ENCODE measurements at regions not wholly inside any gene's neighbourhood (a gene's known extent, or its start where the extent isn't known, plus 50 kb on each side); places are given as distances from the start of the nearest gene placed in this dataset.

DNA sequence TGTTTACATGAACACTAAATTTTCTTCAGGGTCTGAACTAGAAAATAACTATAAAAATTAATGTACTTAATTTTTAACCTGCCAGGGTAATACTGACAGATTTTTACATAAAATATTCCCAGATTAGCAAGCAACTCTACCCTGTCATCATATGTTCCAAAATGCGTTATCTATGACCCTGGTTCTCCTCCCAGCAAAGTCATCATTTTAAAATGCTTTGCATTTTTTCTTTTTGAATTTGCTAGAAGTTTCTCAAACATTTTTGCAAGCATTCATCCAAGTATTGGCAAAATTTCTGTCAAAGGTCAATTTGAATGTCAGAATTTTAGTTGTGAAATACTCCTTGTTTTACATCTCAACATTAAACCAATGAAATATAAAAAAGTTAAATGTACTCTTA, 144.5 kb upstream of the FTMT start:
- Histone ChIP-seq H3K36me3 (ENCODE audit: insufficient read depth, low read length) (no peaks in the 10 kb centered on the region), H3K4me1 (ENCODE audit: control insufficient read depth, insufficient read depth, low read length) (no peaks in the 10 kb centered on the region), H3K4me2 (ENCODE audit: low read length) (no peak overlapping the region), H3K9me3 (replicated peaks; ENCODE audit: low read length) (no peaks in the 10 kb centered on the region), H3K9ac (ENCODE audit: low read depth, low read length) (no peak overlapping the region), H3K27me3 (ENCODE audit: control insufficient read depth, insufficient read depth, low read length) (no peaks in the 10 kb centered on the region), H3K4me3 (ENCODE audit: low read length) (no peak overlapping the region)

DNA sequence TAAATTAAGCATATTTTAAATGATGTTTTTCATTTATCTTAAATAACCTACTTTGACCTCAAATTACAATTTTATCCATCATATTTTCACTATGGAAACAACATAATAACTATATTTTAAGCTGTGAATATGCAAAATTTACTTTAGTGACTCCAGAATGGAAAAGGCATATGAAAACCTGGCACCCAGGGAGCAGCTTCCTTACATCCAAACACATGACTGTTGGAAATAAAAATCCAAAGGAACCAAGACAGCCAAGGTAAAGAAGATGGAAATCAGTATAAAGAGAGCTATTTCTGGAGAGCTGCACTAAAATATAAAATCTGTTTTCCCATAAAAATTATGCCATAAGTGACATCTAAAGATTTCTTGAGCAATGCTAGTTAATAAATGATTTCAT, 140.3 kb upstream of the FTMT start:
- H3K4me3 ChIP-seq (ENCODE audit: low read length): no peak overlapping the region
- no peaks in the 10 kb centered on the region for H3K4me1 ChIP-seq (ENCODE audit: control insufficient read depth, insufficient read depth, low read length)
- no peaks in the 10 kb centered on the region for H3K27me3 ChIP-seq (ENCODE audit: control insufficient read depth, insufficient read depth, low read length)
- H3K9ac ChIP-seq (ENCODE audit: low read depth, low read length): no peak overlapping the region
- no peak overlapping the region for H3K4me2 ChIP-seq (ENCODE audit: low read length)
- H3K36me3 ChIP-seq (ENCODE audit: insufficient read depth, low read length): no peaks in the 10 kb centered on the region
- no peaks in the 10 kb centered on the region for H3K9me3 ChIP-seq (replicated peaks; ENCODE audit: low read length)

- H3K9me3 ChIP-seq (replicated peaks; ENCODE audit: low read length): no peaks in the 10 kb centered on the region
- H3K9ac ChIP-seq (ENCODE audit: low read depth, low read length): no peak overlapping the region
- no peaks in the 10 kb centered on the region for H3K27me3 ChIP-seq (ENCODE audit: control insufficient read depth, insufficient read depth, low read length)
- no peak overlapping the region for H3K4me3 ChIP-seq (ENCODE audit: low read length)
- H3K36me3 ChIP-seq (ENCODE audit: insufficient read depth, low read length): no peaks in the 10 kb centered on the region
- H3K4me1 ChIP-seq (ENCODE audit: control insufficient read depth, insufficient read depth, low read length): no peaks in the 10 kb centered on the region
- no peak overlapping the region for H3K4me2 ChIP-seq (ENCODE audit: low read length)
Observed at GRCh38 chr5:121719255-121719654, 132.4 kb upstream of the FTMT start.

DNA sequence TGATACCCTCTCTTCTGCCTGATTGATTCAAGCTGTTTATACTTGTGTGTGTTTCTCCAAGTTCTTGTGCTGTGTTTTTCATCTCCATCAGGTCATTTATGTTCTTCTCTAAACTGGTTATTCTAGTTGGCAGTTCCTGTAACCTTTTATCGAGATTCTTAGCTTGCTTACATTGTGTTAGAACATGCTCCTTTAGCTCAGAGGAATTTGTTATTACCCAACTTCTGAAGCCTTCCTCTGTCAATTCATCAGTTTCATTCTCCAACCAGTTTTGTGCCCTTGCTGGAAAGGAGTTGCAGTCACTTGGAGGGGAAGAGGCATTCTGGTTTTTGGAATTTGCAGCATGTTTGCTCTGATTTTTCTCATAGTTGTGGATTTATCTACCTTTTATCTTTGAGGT, 126.2 kb upstream of the FTMT start:
- H3K4me2 ChIP-seq (ENCODE audit: low read length): no peak overlapping the region
- no peaks in the 10 kb centered on the region for H3K36me3 ChIP-seq (ENCODE audit: insufficient read depth, low read length)
- no peaks in the 10 kb centered on the region for H3K9me3 ChIP-seq (replicated peaks; ENCODE audit: low read length)

DNA sequence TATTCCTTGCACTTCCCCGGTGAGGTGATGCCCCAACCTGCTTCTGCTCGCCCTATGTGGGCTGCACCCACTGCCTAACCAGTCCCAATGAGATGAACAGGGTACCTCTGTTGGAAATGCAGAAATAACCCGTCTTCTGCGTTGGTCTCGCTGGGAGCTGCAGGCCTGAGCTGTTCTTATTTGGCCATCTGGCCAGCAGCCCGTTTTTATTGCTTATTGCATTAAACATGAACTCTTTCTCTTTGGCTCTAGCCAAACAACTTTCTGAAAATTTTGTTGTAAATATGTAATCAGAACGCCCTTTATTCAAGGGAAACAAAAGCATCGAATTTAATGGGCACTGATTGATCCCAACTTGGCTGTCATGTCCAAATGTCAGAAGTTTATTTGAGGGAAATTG, 124.7 kb upstream of the FTMT start:
- no peak overlapping the region for H3K4me3 ChIP-seq (ENCODE audit: low read length)
- H3K4me2 ChIP-seq (ENCODE audit: low read length): no peak overlapping the region
- H3K4me1 ChIP-seq (ENCODE audit: control insufficient read depth, insufficient read depth, low read length): no peaks in the 10 kb centered on the region
- H3K9ac ChIP-seq (ENCODE audit: low read depth, low read length): no peak overlapping the region
- no peaks in the 10 kb centered on the region for H3K36me3 ChIP-seq (ENCODE audit: insufficient read depth, low read length)
- H3K9me3 ChIP-seq (replicated peaks; ENCODE audit: low read length): no peaks in the 10 kb centered on the region
- no peaks in the 10 kb centered on the region for H3K27me3 ChIP-seq (ENCODE audit: control insufficient read depth, insufficient read depth, low read length)

More for the DNA sequence above, 126.2 kb upstream of the FTMT start:
- Histone ChIP-seq H3K9ac (ENCODE audit: low read depth, low read length) (no peak overlapping the region), H3K4me1 (ENCODE audit: control insufficient read depth, insufficient read depth, low read length) (no peaks in the 10 kb centered on the region), H3K4me3 (ENCODE audit: low read length) (no peak overlapping the region), H3K27me3 (ENCODE audit: control insufficient read depth, insufficient read depth, low read length) (no peaks in the 10 kb centered on the region)

- no peak overlapping the region for H3K9ac ChIP-seq (ENCODE audit: low read depth, low read length)
- no peaks in the 10 kb centered on the region for H3K4me1 ChIP-seq (ENCODE audit: control insufficient read depth, insufficient read depth, low read length)
- no peaks in the 10 kb centered on the region for H3K27me3 ChIP-seq (ENCODE audit: control insufficient read depth, insufficient read depth, low read length)
- H3K4me2 ChIP-seq (ENCODE audit: low read length): no peak overlapping the region
- H3K36me3 ChIP-seq (ENCODE audit: insufficient read depth, low read length): no peaks in the 10 kb centered on the region
- no peak overlapping the region for H3K4me3 ChIP-seq (ENCODE audit: low read length)
- no peaks in the 10 kb centered on the region for H3K9me3 ChIP-seq (replicated peaks; ENCODE audit: low read length)
Observed at GRCh38 chr5:121731377-121731776, 120.3 kb upstream of the FTMT start.

DNA sequence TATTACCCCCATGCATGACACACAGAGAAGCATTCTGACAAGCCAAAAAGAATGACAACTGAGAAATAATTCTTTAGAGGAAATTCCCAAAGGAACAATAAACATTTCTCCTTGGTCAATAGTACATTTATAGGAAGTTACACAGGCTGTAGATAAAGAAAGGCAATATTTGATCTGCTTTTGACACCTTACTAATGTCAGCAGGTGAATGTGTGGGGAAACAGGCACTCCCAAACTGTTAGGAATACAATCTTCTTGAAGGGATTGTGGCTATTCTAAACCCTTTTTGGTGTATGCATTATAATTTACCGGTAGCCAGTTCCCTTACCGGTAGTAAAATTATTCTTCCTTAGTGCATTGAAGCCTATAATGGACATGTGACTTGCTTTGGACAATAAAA, 116.1 kb upstream of the FTMT start:
- Histone ChIP-seq H3K36me3 (ENCODE audit: insufficient read depth, low read length) (no peaks in the 10 kb centered on the region), H3K9ac (ENCODE audit: low read depth, low read length) (no peak overlapping the region), H3K4me2 (ENCODE audit: low read length) (no peak overlapping the region), H3K4me1 (ENCODE audit: control insufficient read depth, insufficient read depth, low read length) (no peaks in the 10 kb centered on the region), H3K9me3 (replicated peaks; ENCODE audit: low read length) (no peaks in the 10 kb centered on the region), H3K27me3 (ENCODE audit: control insufficient read depth, insufficient read depth, low read length) (no peaks in the 10 kb centered on the region), H3K4me3 (ENCODE audit: low read length) (no peak overlapping the region)

DNA sequence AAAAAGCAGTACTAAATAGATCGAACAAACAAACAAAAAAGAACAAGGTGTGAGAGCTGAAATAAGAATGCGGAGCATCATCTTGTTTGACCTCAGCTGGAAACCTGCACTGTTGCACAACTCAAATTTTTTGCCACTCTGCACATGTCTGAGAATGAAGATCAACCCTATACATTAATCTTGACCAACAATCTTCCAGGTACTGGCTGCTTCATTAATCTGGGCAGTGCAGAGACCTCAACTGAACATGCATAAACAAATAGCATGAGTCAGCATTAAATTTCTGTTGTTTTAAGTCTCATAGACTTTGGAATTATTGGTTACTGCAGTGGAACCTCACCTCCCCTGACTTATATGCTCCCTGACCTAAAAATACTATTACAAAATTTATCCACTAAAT, 114.6 kb upstream of the FTMT start:
- Histone ChIP-seq H3K27me3 (ENCODE audit: control insufficient read depth, insufficient read depth, low read length) (no peaks in the 10 kb centered on the region), H3K4me3 (ENCODE audit: low read length) (no peak overlapping the region), H3K36me3 (ENCODE audit: insufficient read depth, low read length) (no peaks in the 10 kb centered on the region), H3K4me2 (ENCODE audit: low read length) (no peak overlapping the region), H3K4me1 (ENCODE audit: control insufficient read depth, insufficient read depth, low read length) (no peaks in the 10 kb centered on the region), H3K9me3 (replicated peaks; ENCODE audit: low read length) (no peaks in the 10 kb centered on the region), H3K9ac (ENCODE audit: low read depth, low read length) (no peak overlapping the region)

GRCh38 chr5:121741156-121741555, 110.5 kb upstream of the FTMT start:
- Histone ChIP-seq H3K4me2 (ENCODE audit: low read length) (no peak overlapping the region), H3K9me3 (replicated peaks; ENCODE audit: low read length) (no peaks in the 10 kb centered on the region), H3K9ac (ENCODE audit: low read depth, low read length) (no peak overlapping the region), H3K4me1 (ENCODE audit: control insufficient read depth, insufficient read depth, low read length) (no peaks in the 10 kb centered on the region), H3K27me3 (ENCODE audit: control insufficient read depth, insufficient read depth, low read length) (no peaks in the 10 kb centered on the region), H3K4me3 (ENCODE audit: low read length) (no peak overlapping the region), H3K36me3 (ENCODE audit: insufficient read depth, low read length) (no peaks in the 10 kb centered on the region)

DNA sequence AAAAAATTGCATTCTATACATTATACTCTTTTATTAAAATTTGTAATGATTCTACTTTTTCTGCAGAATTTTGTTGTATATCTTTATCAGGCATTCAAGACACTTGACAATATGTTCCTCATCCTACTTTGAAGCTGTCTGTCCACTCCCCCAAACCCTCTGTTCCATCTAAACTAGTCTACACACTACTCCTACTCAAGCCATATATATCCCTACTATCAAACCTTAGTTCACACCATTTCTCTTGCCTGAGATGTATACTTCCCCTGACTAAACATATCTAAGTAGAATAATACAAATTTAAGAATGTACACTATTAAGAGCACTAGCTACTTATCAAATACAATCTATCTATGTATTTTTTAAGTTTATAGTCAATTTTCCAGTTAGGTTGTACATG, 107.1 kb upstream of the FTMT start:
- Histone ChIP-seq H3K27me3 (ENCODE audit: control insufficient read depth, insufficient read depth, low read length) (no peaks in the 10 kb centered on the region), H3K9me3 (replicated peaks; ENCODE audit: low read length) (no peaks in the 10 kb centered on the region), H3K4me2 (ENCODE audit: low read length) (no peak overlapping the region), H3K36me3 (ENCODE audit: insufficient read depth, low read length) (no peaks in the 10 kb centered on the region), H3K4me1 (ENCODE audit: control insufficient read depth, insufficient read depth, low read length) (no peaks in the 10 kb centered on the region), H3K9ac (ENCODE audit: low read depth, low read length) (no peak overlapping the region), H3K4me3 (ENCODE audit: low read length) (no peak overlapping the region)

GRCh38 chr5:121745407-121745806, 106.3 kb upstream of the FTMT start:
- Histone ChIP-seq H3K27me3 (ENCODE audit: control insufficient read depth, insufficient read depth, low read length) (no peaks in the 10 kb centered on the region), H3K4me1 (ENCODE audit: control insufficient read depth, insufficient read depth, low read length) (no peaks in the 10 kb centered on the region), H3K9ac (ENCODE audit: low read depth, low read length) (no peak overlapping the region), H3K36me3 (ENCODE audit: insufficient read depth, low read length) (no peaks in the 10 kb centered on the region), H3K4me3 (ENCODE audit: low read length) (no peak overlapping the region), H3K4me2 (ENCODE audit: low read length) (no peak overlapping the region), H3K9me3 (replicated peaks; ENCODE audit: low read length) (no peaks in the 10 kb centered on the region)

DNA sequence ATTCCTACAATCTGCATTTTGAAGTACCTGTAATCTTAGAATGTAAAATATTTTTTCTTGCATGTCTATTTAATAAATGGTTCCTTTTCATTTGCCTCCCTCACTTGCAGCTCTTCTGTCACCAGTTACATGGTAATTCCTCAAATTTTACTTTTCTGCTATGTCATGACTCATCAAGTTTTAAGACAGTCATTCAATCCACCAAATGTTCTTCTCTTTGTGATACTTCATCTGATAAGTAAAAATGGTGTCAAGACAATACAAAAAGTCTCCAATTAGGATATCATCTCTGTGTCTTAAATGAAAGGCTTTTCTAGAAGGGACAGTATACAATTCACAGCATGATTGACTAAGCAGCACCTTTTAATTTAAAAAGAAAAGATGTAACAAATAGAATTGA, 104.9 kb upstream of the FTMT start:
- Histone ChIP-seq H3K4me2 (ENCODE audit: low read length) (no peak overlapping the region), H3K4me1 (ENCODE audit: control insufficient read depth, insufficient read depth, low read length) (no peaks in the 10 kb centered on the region), H3K4me3 (ENCODE audit: low read length) (no peak overlapping the region), H3K36me3 (ENCODE audit: insufficient read depth, low read length) (no peaks in the 10 kb centered on the region), H3K27me3 (ENCODE audit: control insufficient read depth, insufficient read depth, low read length) (no peaks in the 10 kb centered on the region), H3K9ac (ENCODE audit: low read depth, low read length) (no peak overlapping the region), H3K9me3 (replicated peaks; ENCODE audit: low read length) (no peaks in the 10 kb centered on the region)
